Endodermal cell (in vitro differentiated cells): ENCODE measurements at regions not wholly inside any gene's neighbourhood (a gene's known extent, or its start where the extent isn't known, plus 50 kb on each side); places are given as distances from the start of the nearest gene placed in this dataset.

ENCODE experiments used
- DNase-seq: peaks from one replicate; pipeline ENCODE4 v3.0.0-alpha.2; 2017
- H3K27ac ChIP-seq: 2 replicates; pipeline ENCODE4 v1.5.1; 2013; ENCODE audit warnings: mild to moderate bottlenecking, low read depth, low read length, moderate library complexity
- H3K27me3 ChIP-seq: 2 replicates; pipeline ENCODE4 v1.6.1; 2013; ENCODE audit warnings: mild to moderate bottlenecking, low read length, moderate library complexity; ENCODE audit not compliant: insufficient read depth, control insufficient read depth, poor library complexity, severe bottlenecking
- H3K36me3 ChIP-seq: 2 replicates; pipeline ENCODE4 v1.7.0; 2013; ENCODE audit warnings: mild to moderate bottlenecking, low read length, moderate library complexity; ENCODE audit not compliant: control insufficient read depth, insufficient read depth
- H3K4me1 ChIP-seq: one replicate; pipeline ENCODE4 v1.7.0; 2013; ENCODE audit warnings: low read length; ENCODE audit not compliant: control insufficient read depth, insufficient read depth
- H3K4me3 ChIP-seq: 2 replicates; pipeline ENCODE4 v1.5.1; 2013; ENCODE audit warnings: mild to moderate bottlenecking, low read length, moderate library complexity
- H3K9ac ChIP-seq: 2 replicates; pipeline ENCODE4 v1.6.1; 2013; ENCODE audit warnings: mild to moderate bottlenecking, low read length, moderate library complexity; ENCODE audit not compliant: poor library complexity, severe bottlenecking; ENCODE audit errors: extremely low read depth
- H3K9me3 ChIP-seq: 2 replicates; pipeline ENCODE4 v1.6.1; 2013; ENCODE audit warnings: mild to moderate bottlenecking, low read length, moderate library complexity; ENCODE audit not compliant: control insufficient read depth
- H3K27ac Mint-ChIP-seq: 2 replicates; pipeline ENCODE4 v1.8.0; 2020; ENCODE audit warnings: mixed read lengths
- H3K27me3 Mint-ChIP-seq: 2 replicates; pipeline ENCODE4 v1.8.0; 2021; ENCODE audit warnings: mild to moderate bottlenecking, mixed read lengths; ENCODE audit not compliant: insufficient read depth
- H3K36me3 Mint-ChIP-seq: 2 replicates; pipeline ENCODE4 v1.8.0; 2020; ENCODE audit warnings: low read depth, mixed read lengths
- H3K4me1 Mint-ChIP-seq: 2 replicates; pipeline ENCODE4 v1.8.0; 2020; ENCODE audit warnings: mixed read lengths
- H3K4me3 Mint-ChIP-seq: 2 replicates; pipeline ENCODE4 v1.8.0; 2020; ENCODE audit warnings: mild to moderate bottlenecking, moderate library complexity, mixed read lengths
- H3K9me3 Mint-ChIP-seq: 2 replicates; pipeline ENCODE4 v1.8.0; 2020; ENCODE audit warnings: mild to moderate bottlenecking, mixed read lengths
- CTCF ChIP-seq: fragments of 200-600 bp; sonication (generic); conservative IDR thresholded peaks from 2 replicates; pipeline ENCODE4 v1.5.0; 2021; ENCODE audit warnings: antibody characterized with exemption, mild to moderate bottlenecking
- WGBS, 2 experiments: methylation state at CpG; one replicate each; pipeline versions ENCODE4 v1.1.5 to v1.1.7; 2013; ENCODE audit warnings: missing lambda C conversion rate in 2 of 2, mixed read lengths in 1 of 2; ENCODE audit not compliant: insufficient coverage in 1 of 2, insufficient read length in 1 of 2; 5-methylcytosine and 5-hydroxymethylcytosine counted together

DNA sequence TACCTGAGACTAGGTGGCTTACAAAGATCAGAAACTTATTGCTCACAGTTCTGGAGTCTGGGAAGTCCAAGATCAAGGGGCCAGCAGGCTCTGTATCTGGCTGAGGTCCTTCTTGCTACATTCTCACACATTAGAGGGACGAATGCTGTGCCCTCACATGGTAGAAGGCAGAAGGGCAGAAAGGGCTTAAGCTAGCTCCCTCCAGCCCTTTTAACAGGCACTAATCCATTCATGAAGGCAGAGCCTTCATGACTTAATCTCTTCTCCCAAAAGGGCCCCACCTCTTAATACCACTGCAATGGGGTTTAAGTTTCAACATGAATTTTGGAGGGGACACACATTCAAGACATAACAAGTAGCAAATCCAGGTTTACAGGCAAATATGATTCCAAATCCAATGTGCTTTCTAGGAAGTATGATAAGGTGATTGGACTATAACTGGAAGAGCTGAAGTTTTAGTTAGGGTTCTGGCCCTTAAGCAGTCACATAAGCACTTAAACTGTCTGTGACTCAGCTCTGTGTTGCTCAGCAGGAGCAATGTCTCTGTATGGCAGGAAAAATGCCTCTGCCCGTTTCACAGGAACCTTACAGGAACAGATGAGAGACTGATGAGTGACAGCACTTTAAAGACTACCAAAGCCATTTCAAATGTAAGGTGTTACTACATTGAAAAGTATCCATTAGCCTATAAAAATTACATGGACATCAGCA, 119.6 kb upstream of the PTPRM start:
- no peaks in the 10 kb centered on the region for H3K4me1 Mint-ChIP-seq
- Histone ChIP-seq H3K27ac (no peak overlapping the region), H3K27me3 (no peaks in the 10 kb centered on the region), H3K36me3 (no peaks in the 10 kb centered on the region), H3K9ac (no peak overlapping the region), H3K4me1 (no peaks in the 10 kb centered on the region), H3K4me3 (no peak overlapping the region), H3K9me3 (no peaks in the 10 kb centered on the region)
- H3K4me3 Mint-ChIP-seq: no peak overlapping the region
- peaks cover 2% of the 10 kb centered on the region for H3K27me3 Mint-ChIP-seq
- no peaks in the 10 kb centered on the region for H3K9me3 Mint-ChIP-seq
- peak; percentile 47 for TF ChIP-seq CTCF
- no peaks in the 10 kb centered on the region for H3K36me3 Mint-ChIP-seq
- 75% methylated on average over 2 of the region's 2 CpGs; no CpG with 5 or more reads in 1 of the 2 experiments for WGBS, 2 experiments
- DNase-seq: no peak
- no peak overlapping the region for H3K27ac Mint-ChIP-seq

- no peaks in the 10 kb centered on the region for H3K36me3 ChIP-seq
- no peaks in the 10 kb centered on the region for H3K9me3 Mint-ChIP-seq
- no peaks in the 10 kb centered on the region for H3K4me1 Mint-ChIP-seq
- no peak overlapping the region for H3K4me3 Mint-ChIP-seq
- peak; percentile 80 for TF ChIP-seq CTCF
- peak; percentile 86 for DNase-seq
- H3K27ac Mint-ChIP-seq: no peak overlapping the region
- no peaks in the 10 kb centered on the region for H3K9me3 ChIP-seq
- H3K27me3 ChIP-seq: no peaks in the 10 kb centered on the region
- 0 to 29% methylated on average over 2 to 6 of the region's 6 CpGs for WGBS, 2 experiments
- H3K27me3 Mint-ChIP-seq: peaks cover 2% of the 10 kb centered on the region
- H3K4me1 ChIP-seq: no peaks in the 10 kb centered on the region
- H3K36me3 Mint-ChIP-seq: no peaks in the 10 kb centered on the region
- H3K9ac ChIP-seq: no peak overlapping the region
- no peak overlapping the region for H3K27ac ChIP-seq
- H3K4me3 ChIP-seq: no peak overlapping the region
These were observed 114.8 kb upstream of the PTPRM start for GRCh38 chr18:7452331-7452730.

DNA sequence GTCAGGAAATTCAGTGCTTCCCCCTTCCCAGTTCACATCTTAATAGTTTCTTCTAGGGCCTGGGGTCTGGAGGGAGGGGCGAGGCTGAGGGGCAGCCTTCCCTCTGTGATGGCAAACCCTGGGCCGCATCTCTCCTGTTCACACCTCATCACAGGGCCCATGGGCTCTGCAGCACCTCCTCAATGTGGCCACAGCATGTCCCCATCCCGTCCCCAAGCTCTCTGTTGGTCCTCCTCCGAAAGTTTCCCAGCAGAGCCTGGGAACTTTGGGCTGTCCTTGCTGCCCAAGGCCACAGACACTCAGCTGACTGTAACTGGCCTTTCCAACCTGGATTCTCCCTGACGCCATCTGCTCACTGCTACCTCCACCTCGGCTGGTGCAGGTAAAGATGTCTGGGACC, 112.7 kb upstream of the PTPRM start:
- no peaks in the 10 kb centered on the region for H3K36me3 Mint-ChIP-seq
- H3K27ac Mint-ChIP-seq: no peak overlapping the region
- Histone ChIP-seq H3K27me3 (no peaks in the 10 kb centered on the region), H3K27ac (no peak overlapping the region), H3K9me3 (no peaks in the 10 kb centered on the region), H3K9ac (no peak overlapping the region), H3K4me3 (no peak overlapping the region), H3K36me3 (no peaks in the 10 kb centered on the region), H3K4me1 (no peaks in the 10 kb centered on the region)
- peak; percentile 56 for DNase-seq
- 88% methylated on average over 6 of the region's 6 CpGs for WGBS, 2 experiments
- peaks cover 2% of the 10 kb centered on the region for H3K27me3 Mint-ChIP-seq
- no peak overlapping the region for H3K4me3 Mint-ChIP-seq
- no peaks in the 10 kb centered on the region for H3K9me3 Mint-ChIP-seq
- TF ChIP-seq CTCF: peak; percentile 32
- no peaks in the 10 kb centered on the region for H3K4me1 Mint-ChIP-seq
